Esophagus squamous epithelium (tissue), 5 donors: ENCODE measurements at regions not wholly inside any gene's neighbourhood (a gene's known extent, or its start where the extent isn't known, plus 50 kb on each side); places are given as distances from the start of the nearest gene placed in this dataset.

Experiments
- DNase-seq: peaks from one replicate; lab custom pipeline; 2025; lab: John Stamatoyannopoulos, UW
- H3K27ac ChIP-seq, 4 donors: fragments of 200-600 bp; sonication (generic); one replicate each; pipeline ENCODE4 v1.5.1; 2016 to 2019; ENCODE audit warnings: mild to moderate bottlenecking in 1 of 4
- H3K27me3 ChIP-seq, 4 donors: fragments of 200-600 bp; sonication (generic); 1 replicate in 3 of 4; 2 replicates in 1 of 4; pipeline versions ENCODE4 v1.5.1 to v1.6.0; 2017 to 2021; ENCODE audit warnings: antibody characterized with exemption in 1 of 4
- H3K36me3 ChIP-seq, 3 donors: fragments of 200-600 bp; sonication (generic); one replicate each; pipeline ENCODE4 v1.5.1; 2016 to 2019
- H3K4me1 ChIP-seq, 3 donors: fragments of 200-600 bp; sonication (generic); one replicate each; pipeline ENCODE4 v1.5.1; 2017 to 2019
- H3K4me3 ChIP-seq, 4 donors: fragments of 200-600 bp; sonication (generic); 1 replicate in 3 of 4; 2 replicates in 1 of 4; pipeline ENCODE4 v1.5.1; 2016 to 2019; ENCODE audit warnings: mild to moderate bottlenecking in 2 of 4, moderate library complexity in 1 of 4
- H3K9me3 ChIP-seq, 3 donors: fragments of 200-600 bp; sonication (generic); one replicate each; pipeline ENCODE4 v1.5.1; 2016 to 2019
- CTCF ChIP-seq, 6 experiments: fragments of 450-650 bp in 4 of 6; fragments of 200-600 bp in 2 of 6; sonication (generic) in 2 of 6; IDR thresholded peaks; one replicate each; pipeline ENCODE4 v1.5.1; 2016 to 2019; ENCODE audit warnings: antibody characterized with exemption in 6 of 6, mild to moderate bottlenecking in 4 of 6, moderate library complexity in 4 of 6
- POLR2A ChIP-seq, 4 donors: fragments of 450-650 bp; IDR thresholded peaks; one replicate each; pipeline ENCODE4 v1.6.1; 2017; ENCODE audit warnings: antibody characterized with exemption in 4 of 4, mild to moderate bottlenecking in 4 of 4, moderate library complexity in 3 of 4
- WGBS, 2 donors: methylation state at CpG; one replicate each; pipeline ENCODE4 v1.1.5; 2018; 5-methylcytosine and 5-hydroxymethylcytosine counted together
- intact Hi-C: fragments of 100-400 bp; cut with DNase I; formaldehyde crosslinking; loops from one replicate; pipeline ENCODE4 v1.15.0; 2022
- donor health status: DM: yes; HTN: yes; CAD: no.

GRCh38 chr7:34365011-34365410, 293.0 kb upstream of the NPSR1 start:
- intact Hi-C loops = no loop called here
- no peak for DNase-seq
- H3K9me3 ChIP-seq = no peaks in the 10 kb centered on the region
- no peaks in the 10 kb centered on the region for H3K36me3 ChIP-seq
- no peak overlapping the region for H3K27ac ChIP-seq
- 70 to 71% methylated on average over 1 of the region's 1 CpG for WGBS, 2 donors
- no peak for TF ChIP-seq POLR2A (IDR thresholded peaks at IDR 0.05)
- no peak for TF ChIP-seq CTCF (IDR thresholded peaks at IDR 0.05)
- no peaks in the 10 kb centered on the region for H3K27me3 ChIP-seq
- no peaks in the 10 kb centered on the region for H3K4me1 ChIP-seq
- no peak overlapping the region for H3K4me3 ChIP-seq

GRCh38 chr7:34365611-34366010, 292.4 kb upstream of the NPSR1 start:
- 90 to 98% methylated on average over 5 of the region's 5 CpGs for whole genome bisulfite sequencing, 2 donors
- Histone ChIP-seq H3K4me1 (no peaks in the 10 kb centered on the region), H3K27me3 (no peaks in the 10 kb centered on the region), H3K9me3 (no peaks in the 10 kb centered on the region), H3K36me3 (no peaks in the 10 kb centered on the region), H3K4me3 (no peak overlapping the region), H3K27ac (no peak overlapping the region)
- TF ChIP-seq POLR2A (IDR thresholded peaks at IDR 0.05) (no peak), CTCF (IDR thresholded peaks at IDR 0.05) (no peak)
- intact Hi-C loops = no loop called here
- DNase-seq = no peak

GRCh38 chr7:34371922-34372321, 286.1 kb upstream of the NPSR1 start:
- H3K36me3 ChIP-seq = no peaks in the 10 kb centered on the region
- H3K4me3 ChIP-seq = no peak overlapping the region
- no peaks in the 10 kb centered on the region for H3K9me3 ChIP-seq
- H3K27me3 ChIP-seq = no peaks in the 10 kb centered on the region
- 78 to 87% methylated on average over 4 of the region's 4 CpGs for WGBS, 2 donors
- H3K27ac ChIP-seq = no peak overlapping the region
- no peak for DNase-seq
- no peaks in the 10 kb centered on the region for H3K4me1 ChIP-seq
- TF ChIP-seq POLR2A (IDR thresholded peaks at IDR 0.05) = no peak
- TF ChIP-seq CTCF (IDR thresholded peaks at IDR 0.05) = no peak
- intact Hi-C loops = no loop called here

- Histone ChIP-seq H3K9me3 (no peaks in the 10 kb centered on the region), H3K27me3 (no peaks in the 10 kb centered on the region), H3K36me3 (no peaks in the 10 kb centered on the region), H3K27ac (no peak overlapping the region), H3K4me3 (no peak overlapping the region), H3K4me1 (no peaks in the 10 kb centered on the region)
- WGBS, 2 donors = 35 to 38% methylated on average over 1 of the region's 1 CpG
- TF ChIP-seq CTCF (IDR thresholded peaks at IDR 0.05) (no peak), POLR2A (IDR thresholded peaks at IDR 0.05) (no peak)
- DNase-seq = no peak
- intact Hi-C loops = no loop called here
These were observed 284.1 kb upstream of the NPSR1 start for GRCh38 chr7:34373940-34374339.

- H3K36me3 ChIP-seq = no peaks in the 10 kb centered on the region
- intact Hi-C loops = no loop called here
- no peak for TF ChIP-seq CTCF (IDR thresholded peaks at IDR 0.05)
- no peak for TF ChIP-seq POLR2A (IDR thresholded peaks at IDR 0.05)
- DNase-seq = no peak
- H3K9me3 ChIP-seq = peaks cover 0 to 14% (median 6%) of the 10 kb centered on the region in 3 donors
- H3K4me1 ChIP-seq = no peaks in the 10 kb centered on the region
- H3K27ac ChIP-seq = no peak overlapping the region
- no peaks in the 10 kb centered on the region for H3K27me3 ChIP-seq
- no peak overlapping the region for H3K4me3 ChIP-seq
- 62 to 83% methylated on average over 3 to 4 of the region's 4 CpGs for WGBS, 2 donors
These were observed 275.7 kb upstream of the NPSR1 start for GRCh38 chr7:34382166-34382893.
